Testis (tissue), 2 donors: ENCODE measurements at regions not wholly inside any gene's neighbourhood (a gene's known extent, or its start where the extent isn't known, plus 50 kb on each side); places are given as distances from the start of the nearest gene placed in this dataset.

Source experiments
- DNase-seq: peaks from one replicate; pipeline ENCODE4 v3.0.0-alpha.2; 2019
- H3K27ac ChIP-seq, 2 donors: fragments of 200-600 bp; sonication (generic); one replicate each; pipeline ENCODE4 v1.5.1; 2019
- H3K27me3 ChIP-seq: fragments of 200-600 bp; sonication (generic); one replicate; pipeline ENCODE4 v1.5.1; 2019
- H3K36me3 ChIP-seq: fragments of 200-600 bp; sonication (generic); one replicate; pipeline ENCODE4 v1.5.1; 2017; ENCODE audit warnings: low read depth; ENCODE audit errors: missing control alignments
- H3K4me1 ChIP-seq: fragments of 200-600 bp; sonication (generic); one replicate; pipeline ENCODE4 v1.5.1; 2019
- H3K4me3 ChIP-seq, 2 donors: fragments of 200-600 bp; sonication (generic); one replicate each; pipeline ENCODE4 v1.5.1; 2017 to 2019
- H3K9me3 ChIP-seq: fragments of 200-600 bp; sonication (generic); one replicate; pipeline ENCODE4 v1.5.1; 2017
- POLR2A ChIP-seq: fragments of 450-650 bp; IDR thresholded peaks from one replicate; pipeline ENCODE4 v1.6.1; 2017; ENCODE audit warnings: antibody characterized with exemption, mild to moderate bottlenecking, moderate library complexity
- WGBS, 2 donors: methylation state at CpG; one replicate each; pipeline ENCODE4 v1.1.5; 2018; 5-methylcytosine and 5-hydroxymethylcytosine counted together
- intact Hi-C: fragments of 100-400 bp; cut with DNase I; formaldehyde crosslinking; loops from one replicate; pipeline ENCODE4 v1.15.1; 2023; ENCODE audit warnings: low total_unique reads
- TF ChIP-seq, protein P1 (sequence below), 3 experiments: fragments of 450-650 bp in 2 of 3; fragments of 200-600 bp in 1 of 3; sonication (generic) in 1 of 3; IDR thresholded peaks; one replicate each; pipeline ENCODE4 v1.5.1; 2016 to 2019; ENCODE audit warnings: antibody characterized with exemption in 3 of 3, mild to moderate bottlenecking in 2 of 3, moderate library complexity in 1 of 3

DNA sequence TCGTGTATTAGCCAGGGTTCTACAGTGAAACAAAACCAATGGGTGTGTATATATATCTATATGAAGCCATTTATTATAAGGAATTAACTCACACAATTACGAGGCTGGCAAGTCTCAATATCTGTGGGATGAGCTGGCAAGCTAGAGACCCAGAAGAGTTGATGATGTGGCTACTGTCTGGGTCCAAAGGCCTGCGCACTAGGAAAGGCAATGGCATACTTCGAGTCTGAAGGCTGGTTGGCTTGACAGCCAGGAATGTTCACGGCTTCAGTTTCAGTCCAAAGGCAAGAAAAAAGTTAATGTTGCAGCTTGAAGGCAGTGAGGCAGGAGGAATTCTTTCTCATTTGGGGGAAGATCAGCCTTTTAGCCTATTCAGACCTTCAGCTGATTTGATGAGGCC, 893.3 kb upstream of the LRFN5 start:
- intact Hi-C loops: no loop called here
- WGBS, 2 donors: 68 to 88% methylated on average over 5 of the region's 5 CpGs
- no peak for DNase-seq
- no peaks in the 10 kb centered on the region for H3K27me3 ChIP-seq
- H3K9me3 ChIP-seq: no peaks in the 10 kb centered on the region
- no peak overlapping the region for H3K27ac ChIP-seq
- H3K36me3 ChIP-seq: no peaks in the 10 kb centered on the region
- H3K4me1 ChIP-seq: no peaks in the 10 kb centered on the region
- TF ChIP-seq POLR2A: no peak
- TF ChIP-seq, protein P1, sequence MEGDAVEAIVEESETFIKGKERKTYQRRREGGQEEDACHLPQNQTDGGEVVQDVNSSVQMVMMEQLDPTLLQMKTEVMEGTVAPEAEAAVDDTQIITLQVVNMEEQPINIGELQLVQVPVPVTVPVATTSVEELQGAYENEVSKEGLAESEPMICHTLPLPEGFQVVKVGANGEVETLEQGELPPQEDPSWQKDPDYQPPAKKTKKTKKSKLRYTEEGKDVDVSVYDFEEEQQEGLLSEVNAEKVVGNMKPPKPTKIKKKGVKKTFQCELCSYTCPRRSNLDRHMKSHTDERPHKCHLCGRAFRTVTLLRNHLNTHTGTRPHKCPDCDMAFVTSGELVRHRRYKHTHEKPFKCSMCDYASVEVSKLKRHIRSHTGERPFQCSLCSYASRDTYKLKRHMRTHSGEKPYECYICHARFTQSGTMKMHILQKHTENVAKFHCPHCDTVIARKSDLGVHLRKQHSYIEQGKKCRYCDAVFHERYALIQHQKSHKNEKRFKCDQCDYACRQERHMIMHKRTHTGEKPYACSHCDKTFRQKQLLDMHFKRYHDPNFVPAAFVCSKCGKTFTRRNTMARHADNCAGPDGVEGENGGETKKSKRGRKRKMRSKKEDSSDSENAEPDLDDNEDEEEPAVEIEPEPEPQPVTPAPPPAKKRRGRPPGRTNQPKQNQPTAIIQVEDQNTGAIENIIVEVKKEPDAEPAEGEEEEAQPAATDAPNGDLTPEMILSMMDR (IDR thresholded peaks at IDR 0.05): no peak
- no peak overlapping the region for H3K4me3 ChIP-seq

DNA sequence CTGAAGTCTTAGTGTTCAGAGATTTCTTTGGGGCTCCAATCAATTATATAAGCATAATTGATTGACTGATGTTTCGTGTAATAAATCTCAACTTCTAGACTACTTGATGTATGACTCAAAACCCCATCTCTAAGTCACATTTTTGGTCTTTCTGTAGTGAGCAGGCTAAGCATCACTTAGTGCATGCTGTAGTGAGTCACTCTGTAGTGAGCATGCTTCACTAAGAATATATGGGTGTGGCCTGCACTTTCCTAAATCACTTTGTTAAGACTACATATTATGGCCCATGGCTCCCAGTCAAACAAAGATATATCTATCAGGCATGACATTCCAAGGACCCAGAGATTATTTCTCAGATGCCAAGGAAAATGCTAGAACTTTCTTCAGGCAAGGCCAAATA, 909.4 kb upstream of the LRFN5 start:
- Histone ChIP-seq H3K4me1 (no peaks in the 10 kb centered on the region), H3K9me3 (no peaks in the 10 kb centered on the region), H3K4me3 (no peak overlapping the region), H3K27ac (no peak overlapping the region), H3K27me3 (no peaks in the 10 kb centered on the region), H3K36me3 (no peaks in the 10 kb centered on the region)
- TF ChIP-seq, protein P1 (IDR thresholded peaks at IDR 0.05): no peak
- no peak for TF ChIP-seq POLR2A
- no peak for DNase-seq
- intact Hi-C loops: no loop called here
- 75 to 93% methylated on average over 1 of the region's 1 CpG for WGBS, 2 donors

DNA sequence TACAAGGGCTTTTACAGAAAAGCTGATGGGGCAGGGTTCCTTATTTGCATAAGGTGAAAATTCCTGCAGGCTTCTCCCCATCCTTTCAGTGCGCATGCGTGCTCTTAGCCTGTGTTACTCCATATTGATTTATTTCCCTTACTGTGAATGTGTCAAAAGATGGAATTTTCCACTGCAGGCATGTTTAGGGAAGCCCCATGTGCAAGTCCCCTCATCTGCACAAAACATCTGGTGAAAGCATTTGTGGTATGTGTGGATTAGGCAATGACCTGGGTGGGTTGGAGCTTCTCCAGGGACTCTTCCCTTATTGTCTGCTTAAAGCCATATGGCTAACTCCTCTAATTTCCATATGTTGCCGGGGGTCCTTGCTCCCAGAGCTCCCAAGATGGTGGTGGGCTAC, 912.7 kb upstream of the LRFN5 start:
- no peak for DNase-seq
- Histone ChIP-seq H3K4me1 (no peaks in the 10 kb centered on the region), H3K27me3 (no peaks in the 10 kb centered on the region), H3K4me3 (no peak overlapping the region), H3K27ac (no peak overlapping the region), H3K9me3 (no peaks in the 10 kb centered on the region), H3K36me3 (no peaks in the 10 kb centered on the region)
- TF ChIP-seq, protein P1 (IDR thresholded peaks at IDR 0.05): no peak
- no peak for TF ChIP-seq POLR2A
- intact Hi-C loops: no loop called here
- 83 to 94% methylated on average over 3 of the region's 3 CpGs for WGBS, 2 donors

DNA sequence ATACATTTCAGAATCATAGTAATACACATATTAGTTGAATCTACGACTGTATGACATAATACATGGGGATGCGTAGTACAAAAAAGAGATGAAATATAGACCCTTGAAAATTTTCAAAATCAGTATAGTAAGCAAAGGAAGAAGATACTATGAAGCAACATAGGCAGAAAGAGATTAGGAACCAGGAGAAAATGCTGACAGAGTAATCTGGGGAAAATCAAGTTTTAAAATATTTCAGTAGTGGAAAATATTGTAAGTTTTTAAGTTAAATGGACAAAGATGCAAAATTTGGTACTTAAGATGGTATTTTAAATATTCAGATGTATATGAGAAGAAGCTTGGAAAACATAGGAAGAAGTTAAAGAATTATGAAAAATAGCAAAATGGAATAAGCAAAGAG, 915.6 kb upstream of the LRFN5 start:
- no peaks in the 10 kb centered on the region for H3K36me3 ChIP-seq
- 87 to 95% methylated on average over 2 of the region's 2 CpGs for WGBS, 2 donors
- H3K27ac ChIP-seq: no peak overlapping the region
- H3K4me3 ChIP-seq: no peak overlapping the region
- intact Hi-C loops: no loop called here
- TF ChIP-seq POLR2A: no peak
- TF ChIP-seq, protein P1 (IDR thresholded peaks at IDR 0.05): no peak
- no peaks in the 10 kb centered on the region for H3K27me3 ChIP-seq
- H3K9me3 ChIP-seq: no peaks in the 10 kb centered on the region
- H3K4me1 ChIP-seq: no peaks in the 10 kb centered on the region
- DNase-seq: no peak

DNA sequence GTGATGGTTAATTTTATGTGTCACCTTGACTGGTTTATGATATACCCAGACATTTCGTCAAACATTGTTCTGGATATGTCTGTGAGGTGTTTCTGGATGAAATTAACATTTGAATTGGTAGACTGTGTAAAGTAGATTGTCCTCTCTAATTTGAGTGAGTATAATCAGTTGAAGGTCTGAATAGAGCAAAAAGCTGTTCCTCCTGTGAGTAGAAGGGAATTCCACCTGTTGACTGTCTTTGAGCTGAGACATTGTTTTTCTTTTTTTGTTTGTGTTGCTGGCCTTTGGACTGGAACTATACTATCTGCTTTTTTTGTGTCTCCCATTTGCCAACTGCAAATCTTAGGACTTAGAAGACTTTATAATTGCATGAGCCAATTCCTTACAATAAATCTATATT, 920.9 kb upstream of the LRFN5 start:
- H3K4me1 ChIP-seq: no peaks in the 10 kb centered on the region
- DNase-seq: no peak
- no peaks in the 10 kb centered on the region for H3K36me3 ChIP-seq
- no peaks in the 10 kb centered on the region for H3K27me3 ChIP-seq
- intact Hi-C loops: no loop called here
- no peak overlapping the region for H3K4me3 ChIP-seq
- no peak overlapping the region for H3K27ac ChIP-seq
- no peaks in the 10 kb centered on the region for H3K9me3 ChIP-seq
- 88 to 95% methylated on average over 1 of the region's 1 CpG for WGBS, 2 donors
- TF ChIP-seq, protein P1 (IDR thresholded peaks at IDR 0.05): no peak
- TF ChIP-seq POLR2A: no peak
